ENCODE measurements at regions not wholly inside any gene's neighbourhood (a gene's known extent, or its start where the extent isn't known, plus 50 kb on each side); places are given as distances from the start of the nearest gene placed in this dataset.
A peak's percentile ranks its signal among the peaks of the same experiment; 100 is the strongest.

DNA sequence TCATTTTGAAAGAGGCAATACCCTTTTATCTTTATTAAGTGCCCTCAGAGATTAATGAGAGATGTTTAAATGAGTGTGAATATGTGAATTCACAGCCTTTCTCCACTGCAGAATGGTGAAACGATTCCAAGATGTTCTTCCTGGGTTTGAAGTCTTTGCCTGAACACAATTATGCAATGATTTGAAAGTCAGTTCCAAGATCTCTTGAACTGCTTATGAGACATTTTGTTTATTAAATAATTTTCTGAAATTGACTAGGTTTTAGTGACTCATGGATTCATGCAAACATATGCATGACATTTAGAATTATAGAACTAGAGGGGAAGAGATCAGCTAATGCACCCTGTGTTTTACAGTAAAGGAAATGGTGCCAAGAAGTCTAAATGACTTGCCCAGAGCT is 118.1 kb upstream of the SLC38A2 start:
- peak; percentile 62 for DNase-seq (ENCODE audit: unreplicated experiment)
- H3K4me3 Mint-ChIP-seq (ENCODE audit: unreplicated experiment): peak overlapping the region; percentile 16

DNA sequence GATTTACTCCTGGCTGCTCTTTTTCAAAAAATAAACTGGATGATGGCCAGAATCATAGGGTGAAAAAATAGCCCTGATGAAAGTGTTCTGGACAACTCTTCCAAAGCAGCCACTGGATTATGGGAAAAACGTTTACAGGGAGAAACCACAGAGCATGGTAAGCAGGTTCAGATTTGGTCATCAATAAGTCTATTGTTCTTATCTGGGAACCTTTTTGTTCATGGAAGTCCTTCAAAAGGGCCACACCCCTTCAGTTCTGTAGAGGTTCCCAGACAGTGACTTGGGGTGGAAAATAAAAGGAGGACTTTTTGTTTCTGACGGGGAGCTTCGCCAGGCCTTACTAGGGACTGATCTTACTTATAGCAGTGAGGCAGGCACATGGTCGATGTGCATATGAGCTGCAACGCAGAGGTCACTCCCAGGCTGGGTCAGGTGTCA is 117.4 kb upstream of the SLC38A2 start:
- no TSS peak for BruUV-seq (replicated peaks)

More for the DNA sequence above, 118.1 kb upstream of the SLC38A2 start:
- ChIA-PET CTCF (interaction anchor here (1.8 kb wide), 1 partner anchor 120 kb away, joined by 4 read pairs; no protein-coding TSS in a partner anchor), POLR2A (interaction anchor here (0.6 to 6.1 kb wide), 27 partner anchors 10 to 186 kb away, joined by 3 to 81 read pairs (median 6); no protein-coding TSS in a partner anchor)
- no TSS peak for BruUV-seq (replicated peaks)
- Mint-ChIP-seq H3K36me3 (ENCODE audit: insufficient read depth, unreplicated experiment) (peaks cover 6% of the 10 kb centered on the region), H3K9me3 (ENCODE audit: unreplicated experiment) (no peaks in the 10 kb centered on the region), H3K27me3 (ENCODE audit: insufficient read depth, unreplicated experiment) (no peaks in the 10 kb centered on the region), H3K4me1 (ENCODE audit: insufficient read depth, unreplicated experiment) (peaks cover 32% of the 10 kb centered on the region), H3K27ac (ENCODE audit: low read depth, unreplicated experiment) (peak overlapping the region; percentile 49)
- intact Hi-C loops (cut with micrococcal nuclease): loop anchor here (5.0 kb wide), 3 partner anchors 58 to 338 kb away; no protein-coding TSS in a partner anchor
- TF ChIP-seq, protein P1, sequence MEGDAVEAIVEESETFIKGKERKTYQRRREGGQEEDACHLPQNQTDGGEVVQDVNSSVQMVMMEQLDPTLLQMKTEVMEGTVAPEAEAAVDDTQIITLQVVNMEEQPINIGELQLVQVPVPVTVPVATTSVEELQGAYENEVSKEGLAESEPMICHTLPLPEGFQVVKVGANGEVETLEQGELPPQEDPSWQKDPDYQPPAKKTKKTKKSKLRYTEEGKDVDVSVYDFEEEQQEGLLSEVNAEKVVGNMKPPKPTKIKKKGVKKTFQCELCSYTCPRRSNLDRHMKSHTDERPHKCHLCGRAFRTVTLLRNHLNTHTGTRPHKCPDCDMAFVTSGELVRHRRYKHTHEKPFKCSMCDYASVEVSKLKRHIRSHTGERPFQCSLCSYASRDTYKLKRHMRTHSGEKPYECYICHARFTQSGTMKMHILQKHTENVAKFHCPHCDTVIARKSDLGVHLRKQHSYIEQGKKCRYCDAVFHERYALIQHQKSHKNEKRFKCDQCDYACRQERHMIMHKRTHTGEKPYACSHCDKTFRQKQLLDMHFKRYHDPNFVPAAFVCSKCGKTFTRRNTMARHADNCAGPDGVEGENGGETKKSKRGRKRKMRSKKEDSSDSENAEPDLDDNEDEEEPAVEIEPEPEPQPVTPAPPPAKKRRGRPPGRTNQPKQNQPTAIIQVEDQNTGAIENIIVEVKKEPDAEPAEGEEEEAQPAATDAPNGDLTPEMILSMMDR (IDR thresholded peaks at IDR 0.05; ENCODE audit: unreplicated experiment): no peak

DNA sequence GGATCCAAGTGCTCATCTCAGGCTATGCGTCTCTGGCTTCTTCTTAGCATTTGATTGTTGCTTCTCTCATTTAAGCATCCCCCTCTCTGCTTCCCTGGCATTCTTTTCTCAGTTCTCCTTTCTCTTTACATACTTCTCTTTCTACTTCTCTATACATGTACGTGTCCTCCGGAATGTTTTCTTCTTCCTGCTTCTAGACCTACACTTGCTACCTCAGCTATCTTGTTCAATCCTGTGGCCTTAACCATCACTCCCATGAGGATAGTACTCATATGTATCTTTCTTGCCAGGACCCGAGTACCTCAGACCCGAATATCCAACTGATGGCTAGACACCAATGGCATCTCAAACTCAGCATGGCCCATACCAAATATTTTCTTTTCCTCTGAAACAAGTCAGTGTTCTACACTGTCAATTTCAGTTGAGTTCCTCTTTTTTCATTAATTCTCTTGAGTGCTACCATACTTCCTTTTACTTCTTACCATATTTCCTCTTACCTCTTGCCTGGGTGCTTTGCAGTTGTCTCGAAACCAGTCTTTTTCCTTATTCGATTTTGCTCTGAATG is 115.1 kb upstream of the SLC38A2 start:
- Mint-ChIP-seq H3K36me3 (ENCODE audit: insufficient read depth, unreplicated experiment) (peaks cover 6% of the 10 kb centered on the region), H3K4me3 (ENCODE audit: unreplicated experiment) (no peak overlapping the region), H3K27me3 (ENCODE audit: insufficient read depth, unreplicated experiment) (no peaks in the 10 kb centered on the region), H3K9me3 (ENCODE audit: unreplicated experiment) (no peaks in the 10 kb centered on the region), H3K27ac (ENCODE audit: low read depth, unreplicated experiment) (no peak overlapping the region), H3K4me1 (ENCODE audit: insufficient read depth, unreplicated experiment) (peaks cover 27% of the 10 kb centered on the region)
- no TSS peak for BruUV-seq (replicated peaks)
- CTCF ChIA-PET: no interaction called here
- POLR2A ChIA-PET: interaction anchor here (0.5 kb wide), 1 partner anchor 101 kb away, joined by 3 read pairs; no protein-coding TSS in a partner anchor
- intact Hi-C loops (cut with micrococcal nuclease): loop anchor here (10.0 kb wide), 1 partner anchor 537 kb away; no protein-coding TSS in a partner anchor
- TF ChIP-seq, protein P1 (IDR thresholded peaks at IDR 0.05; ENCODE audit: unreplicated experiment): no peak
- no peak for DNase-seq (ENCODE audit: unreplicated experiment)

More for the DNA sequence above, 117.4 kb upstream of the SLC38A2 start:
- Mint-ChIP-seq H3K9me3 (ENCODE audit: unreplicated experiment) (no peaks in the 10 kb centered on the region), H3K27me3 (ENCODE audit: insufficient read depth, unreplicated experiment) (no peaks in the 10 kb centered on the region), H3K36me3 (ENCODE audit: insufficient read depth, unreplicated experiment) (peaks cover 6% of the 10 kb centered on the region), H3K4me1 (ENCODE audit: insufficient read depth, unreplicated experiment) (peaks cover 32% of the 10 kb centered on the region), H3K27ac (ENCODE audit: low read depth, unreplicated experiment) (no peak overlapping the region), H3K4me3 (ENCODE audit: unreplicated experiment) (no peak overlapping the region)
- ChIA-PET POLR2A (interaction anchor here (0.9 to 6.1 kb wide), 21 partner anchors 10 to 186 kb away, joined by 3 to 81 read pairs (median 8); no protein-coding TSS in a partner anchor), CTCF (interaction anchor here (0.7 to 1.8 kb wide), 2 partner anchors 66 to 119 kb away, joined by 3 to 4 read pairs; no protein-coding TSS in a partner anchor)
- DNase-seq (ENCODE audit: unreplicated experiment): no peak
- TF ChIP-seq, protein P1 (IDR thresholded peaks at IDR 0.05; ENCODE audit: unreplicated experiment): no peak
- intact Hi-C loops (cut with micrococcal nuclease): loop anchor here (5.0 to 10.0 kb wide), 4 partner anchors 58 to 535 kb away; no protein-coding TSS in a partner anchor

DNA sequence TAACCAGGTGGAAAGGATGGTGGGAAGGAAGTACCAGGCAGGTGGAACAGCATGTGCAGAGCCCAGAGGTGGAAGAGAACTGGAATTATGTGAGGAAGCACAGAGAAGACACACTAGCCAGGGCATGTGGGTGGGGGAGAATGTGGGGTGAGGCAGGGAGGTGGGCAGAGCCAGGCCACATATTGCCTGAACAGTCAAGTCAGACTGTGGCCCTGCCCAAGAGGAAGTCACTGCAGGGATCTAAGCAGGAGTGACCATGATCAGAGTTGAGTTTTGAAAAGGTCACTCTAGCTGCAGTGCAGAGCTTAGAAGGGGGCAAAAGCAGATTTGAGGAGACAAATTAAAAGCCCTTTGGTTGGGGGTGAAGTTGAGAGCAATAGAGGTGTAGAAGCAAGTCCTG is 114.0 kb upstream of the SLC38A2 start:
- intact Hi-C loops (cut with micrococcal nuclease): loop anchor here (10.0 kb wide), 1 partner anchor 538 kb away; no protein-coding TSS in a partner anchor
- no peak overlapping the region for H3K4me3 Mint-ChIP-seq (ENCODE audit: unreplicated experiment)
- peaks cover 19% of the 10 kb centered on the region for H3K4me1 Mint-ChIP-seq (ENCODE audit: insufficient read depth, unreplicated experiment)
- ChIA-PET CTCF (no interaction called here), POLR2A (no interaction called here)
- peaks cover 6% of the 10 kb centered on the region for H3K36me3 Mint-ChIP-seq (ENCODE audit: insufficient read depth, unreplicated experiment)
- TF ChIP-seq, protein P1 (IDR thresholded peaks at IDR 0.05; ENCODE audit: unreplicated experiment): no peak
- H3K9me3 Mint-ChIP-seq (ENCODE audit: unreplicated experiment): no peaks in the 10 kb centered on the region
- no peaks in the 10 kb centered on the region for H3K27me3 Mint-ChIP-seq (ENCODE audit: insufficient read depth, unreplicated experiment)
- BruUV-seq (replicated peaks): no TSS peak
- DNase-seq (ENCODE audit: unreplicated experiment): no peak
- no peak overlapping the region for H3K27ac Mint-ChIP-seq (ENCODE audit: low read depth, unreplicated experiment)
